Uterus (tissue), 2 donors: ENCODE measurements at regions not wholly inside any gene's neighbourhood (a gene's known extent, or its start where the extent isn't known, plus 50 kb on each side); places are given as distances from the start of the nearest gene placed in this dataset.

Experiments used
- CTCF ChIP-seq, 4 experiments: fragments of 200-600 bp in 2 of 4; fragments of 450-650 bp in 2 of 4; sonication (generic) in 2 of 4; IDR thresholded peaks; one replicate each; pipeline ENCODE4 v1.5.1; 2016 to 2019; ENCODE audit warnings: antibody characterized with exemption in 4 of 4, mild to moderate bottlenecking in 2 of 4, moderate library complexity in 1 of 4
- POLR2A ChIP-seq, 2 donors: fragments of 450-650 bp; IDR thresholded peaks; one replicate each; pipeline ENCODE4 v1.6.1; 2016; ENCODE audit warnings: antibody characterized with exemption in 2 of 2, mild to moderate bottlenecking in 1 of 2, moderate library complexity in 1 of 2

- TF ChIP-seq CTCF (IDR thresholded peaks at IDR 0.05) (no peak), POLR2A (IDR thresholded peaks at IDR 0.05) (no peak)
Observed at GRCh38 chr5:155750101-155750500, 576.9 kb upstream of the SGCD start.
